ENCODE measurements at regions not wholly inside any gene's neighbourhood (a gene's known extent, or its start where the extent isn't known, plus 50 kb on each side); places are given as distances from the start of the nearest gene placed in this dataset.

- no peak for TF ChIP-seq CTCF (IDR thresholded peaks at IDR 0.05; ENCODE audit: extremely low read depth, insufficient read depth, missing control alignments)
- in situ Hi-C loops (cut with MboI; ENCODE audit: low pct_unique_long_range_greater_than_20kb, low sequenced_read_pairs, unreplicated experiment): no loop called here
- DNase-seq (ENCODE audit: low spot score): no peak
These were observed 231.8 kb downstream of the ETAA1 start for GRCh38 chr2:67628892-67629291.

DNA sequence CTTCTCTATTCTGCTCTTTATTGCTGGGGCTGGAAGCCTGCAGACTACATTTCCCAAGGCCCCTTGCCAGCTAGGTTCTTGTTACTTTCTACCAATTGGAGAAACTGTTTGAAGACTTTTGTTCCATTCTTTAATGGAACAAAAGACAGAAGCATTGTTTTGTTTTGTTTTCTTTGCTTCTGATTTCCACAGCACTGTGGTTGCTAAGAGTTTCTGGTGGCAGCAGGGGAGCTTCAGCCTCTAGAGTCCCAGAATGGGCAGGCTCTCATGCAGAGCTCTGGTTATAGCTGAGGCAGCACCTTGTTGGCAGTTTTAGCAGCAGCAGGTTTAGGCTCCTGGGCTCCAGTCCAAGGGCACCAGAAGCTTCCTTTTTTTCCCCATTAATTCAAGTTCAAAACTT, 234.3 kb downstream of the ETAA1 start:
- in situ Hi-C loops (cut with MboI; ENCODE audit: low pct_unique_long_range_greater_than_20kb, low sequenced_read_pairs, unreplicated experiment): no loop called here
- no peak for TF ChIP-seq CTCF (IDR thresholded peaks at IDR 0.05; ENCODE audit: extremely low read depth, insufficient read depth, missing control alignments)
- no peak for DNase-seq (ENCODE audit: low spot score)

DNA sequence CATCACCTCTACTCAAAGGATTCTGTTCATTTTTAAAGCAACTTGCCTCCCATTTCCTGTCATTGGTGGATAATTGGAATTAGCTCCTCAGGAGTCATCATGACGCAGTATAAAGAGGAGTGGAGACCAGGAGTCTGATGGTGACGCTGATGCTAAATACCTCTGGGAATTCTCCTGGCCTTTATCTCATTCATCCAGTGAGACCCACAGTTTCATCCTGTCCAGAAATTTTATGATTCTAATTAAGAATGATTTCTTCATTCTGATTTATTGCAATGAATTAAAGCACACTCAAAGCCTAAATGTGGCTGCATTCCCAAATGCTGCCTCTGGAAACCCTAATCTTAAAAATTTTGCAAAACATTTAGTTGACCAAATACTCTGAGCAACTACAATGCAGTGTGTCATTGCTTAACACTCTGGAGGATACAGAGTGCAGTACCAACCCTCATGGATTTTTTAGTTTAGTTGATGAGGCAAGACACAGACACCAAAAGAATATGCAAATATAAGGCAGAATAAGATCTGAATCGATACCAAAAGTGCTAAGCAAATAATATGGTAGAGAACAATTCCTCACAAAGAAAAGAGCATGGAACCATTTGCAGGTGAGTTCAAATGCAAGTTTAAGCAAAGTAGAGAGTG, 236.2 kb downstream of the ETAA1 start:
- in situ Hi-C loops (cut with MboI; ENCODE audit: low pct_unique_long_range_greater_than_20kb, low sequenced_read_pairs, unreplicated experiment): no loop called here
- no peak for DNase-seq (ENCODE audit: low spot score)
- no peak for TF ChIP-seq CTCF (IDR thresholded peaks at IDR 0.05; ENCODE audit: extremely low read depth, insufficient read depth, missing control alignments)

GRCh38 chr2:67638146-67638545, 241.0 kb downstream of the ETAA1 start:
- DNase-seq (ENCODE audit: low spot score): no peak
- no peak for TF ChIP-seq CTCF (IDR thresholded peaks at IDR 0.05; ENCODE audit: extremely low read depth, insufficient read depth, missing control alignments)
- in situ Hi-C loops (cut with MboI; ENCODE audit: low pct_unique_long_range_greater_than_20kb, low sequenced_read_pairs, unreplicated experiment): no loop called here

- no peak for DNase-seq (ENCODE audit: low spot score)
- no peak for TF ChIP-seq CTCF (IDR thresholded peaks at IDR 0.05; ENCODE audit: extremely low read depth, insufficient read depth, missing control alignments)
- in situ Hi-C loops (cut with MboI; ENCODE audit: low pct_unique_long_range_greater_than_20kb, low sequenced_read_pairs, unreplicated experiment): no loop called here
These were observed 244.3 kb downstream of the ETAA1 start for GRCh38 chr2:67641312-67642045.

DNA sequence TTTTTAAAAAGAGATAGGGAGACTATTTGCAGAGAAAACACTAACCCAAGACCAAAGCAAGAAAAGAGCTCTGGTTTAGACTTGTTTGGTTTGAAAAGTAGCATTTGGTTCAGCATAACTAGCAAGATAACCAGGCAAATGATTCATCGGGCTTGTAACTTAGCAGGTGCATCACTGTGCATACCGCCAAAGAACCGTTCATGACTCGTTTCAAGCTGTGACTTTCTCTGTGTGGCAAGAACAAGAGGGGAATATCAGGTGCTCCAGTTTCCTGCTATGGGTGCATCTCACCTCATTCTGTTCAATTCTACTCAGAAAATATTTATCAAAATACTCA, 244.9 kb downstream of the ETAA1 start:
- DNase-seq (ENCODE audit: low spot score): no peak
- in situ Hi-C loops (cut with MboI; ENCODE audit: low pct_unique_long_range_greater_than_20kb, low sequenced_read_pairs, unreplicated experiment): no loop called here
- no peak for TF ChIP-seq CTCF (IDR thresholded peaks at IDR 0.05; ENCODE audit: extremely low read depth, insufficient read depth, missing control alignments)
